GM21423 (cell line): ENCODE measurements at regions not wholly inside any gene's neighbourhood (a gene's known extent, or its start where the extent isn't known, plus 50 kb on each side); places are given as distances from the start of the nearest gene placed in this dataset.

Source experiments
- ATAC-seq: cut with Tn5 transposase; IDR thresholded peaks from one replicate; pipeline ENCODE4 v1.9.1; 2021; ENCODE audit warnings: mild to moderate bottlenecking, moderate library complexity; ENCODE audit not compliant: unreplicated experiment

DNA sequence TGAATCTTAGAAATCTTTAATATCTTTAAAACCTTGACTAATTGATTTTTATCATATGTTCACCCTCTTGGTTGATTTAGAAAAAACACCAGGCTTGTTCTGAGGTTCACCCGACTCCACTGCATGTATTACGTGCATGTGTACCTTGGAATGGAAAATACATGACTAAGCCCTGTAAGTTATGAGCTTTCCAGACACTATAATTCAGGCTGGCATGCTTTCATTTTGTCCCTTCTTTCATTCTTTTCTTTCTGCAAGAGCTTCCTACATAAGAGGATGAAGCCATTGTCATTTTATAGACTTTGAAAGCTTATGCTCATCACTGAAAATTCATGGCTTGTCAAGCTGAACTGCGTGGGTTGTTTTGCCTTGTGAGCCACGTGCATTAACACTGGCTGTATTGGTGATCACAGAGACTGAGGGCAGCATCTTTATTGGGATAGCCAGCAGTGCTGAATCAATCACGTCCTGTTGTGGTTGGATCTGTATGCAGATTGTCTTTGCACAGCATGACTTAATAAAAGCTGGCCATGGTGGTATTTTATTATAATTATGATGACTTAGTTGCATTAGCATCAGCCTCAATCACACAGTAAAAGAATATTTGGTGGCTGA lies 141.9 kb downstream of the SLIT2 start:
- ATAC-seq: no peak

DNA sequence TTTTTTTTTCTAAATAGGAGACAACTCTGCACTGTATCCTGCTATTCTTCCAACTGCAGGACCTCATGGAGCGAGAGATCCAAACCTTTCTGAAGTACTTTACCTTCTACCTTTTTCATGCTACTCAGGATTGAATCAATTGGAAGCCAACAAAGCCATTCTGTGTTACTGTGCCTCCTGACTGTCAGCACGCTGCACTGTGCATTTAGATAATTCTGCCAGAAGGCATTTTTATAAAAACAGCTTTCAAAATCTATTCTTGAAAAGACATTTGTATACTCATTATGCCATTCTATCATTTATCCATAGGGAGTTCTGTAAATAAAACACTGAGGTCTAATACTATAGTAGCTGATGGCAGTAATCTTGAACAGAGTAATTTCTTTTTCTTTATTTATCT lies 142.8 kb downstream of the SLIT2 start:
- no peak for ATAC-seq

DNA sequence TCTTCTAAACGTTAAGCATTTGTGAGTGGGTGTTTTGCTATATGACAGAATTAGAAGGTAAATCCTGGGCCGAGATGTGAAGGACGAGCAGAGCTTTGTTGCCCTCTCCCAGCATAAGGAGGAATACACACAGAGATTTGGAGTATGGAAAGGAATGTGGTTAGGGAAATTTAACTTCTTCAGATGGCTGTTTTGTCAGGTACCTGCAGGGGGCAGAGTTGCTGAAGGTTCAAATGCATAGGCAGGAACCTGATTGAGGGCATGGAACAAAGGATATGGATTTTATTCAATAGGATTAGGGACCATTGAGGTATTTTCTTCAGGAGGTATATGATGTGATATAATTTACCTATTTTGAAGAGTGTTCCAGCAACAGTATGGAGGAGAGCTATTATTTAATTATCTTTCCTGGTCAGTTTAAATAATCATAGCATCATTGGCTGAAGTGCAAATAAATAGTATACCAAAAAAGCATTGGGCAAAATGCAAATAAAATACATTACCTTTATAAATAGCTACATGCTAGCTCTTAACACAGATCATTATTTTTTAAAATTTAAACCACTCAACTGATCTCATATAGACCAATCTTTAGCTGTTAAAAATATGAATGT lies 143.6 kb downstream of the SLIT2 start:
- ATAC-seq: no peak

DNA sequence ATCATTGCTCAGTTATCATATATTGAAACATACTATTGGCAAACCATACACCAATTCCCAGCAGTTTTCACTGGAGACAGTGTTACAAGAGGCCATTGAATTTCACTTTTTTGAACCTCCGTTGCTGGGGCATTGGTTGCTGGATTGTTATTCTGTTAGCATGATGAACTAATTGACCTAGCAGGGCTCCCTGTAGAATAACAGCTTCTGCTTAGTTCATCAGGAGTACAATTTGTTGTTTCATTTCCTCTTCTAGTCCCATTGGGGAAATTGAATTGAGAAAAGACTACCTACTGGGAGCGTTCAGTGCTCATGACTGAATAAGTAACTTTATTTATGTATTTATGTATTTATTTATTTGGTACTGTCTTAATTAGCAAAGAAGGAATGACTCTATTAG lies 151.6 kb downstream of the SLIT2 start:
- ATAC-seq: no peak

DNA sequence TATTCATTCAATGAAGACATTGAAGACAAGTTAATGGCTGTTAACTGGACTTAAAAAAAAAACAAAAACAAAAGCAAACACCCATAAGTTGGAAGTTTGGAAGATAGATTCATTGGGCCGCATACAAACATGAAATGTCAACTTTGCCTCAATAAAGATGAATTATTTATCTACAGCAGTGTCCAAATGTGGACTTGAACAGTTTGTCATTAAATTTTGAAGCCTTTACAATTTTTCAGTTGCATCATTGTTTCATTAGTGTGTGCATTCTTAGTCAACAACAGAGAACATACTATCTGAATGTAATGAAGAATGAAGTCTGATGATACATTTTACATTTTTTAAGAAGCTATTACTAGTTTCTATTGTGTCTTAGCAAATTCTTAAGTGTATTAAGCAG lies 152.1 kb downstream of the SLIT2 start:
- ATAC-seq: no peak

DNA sequence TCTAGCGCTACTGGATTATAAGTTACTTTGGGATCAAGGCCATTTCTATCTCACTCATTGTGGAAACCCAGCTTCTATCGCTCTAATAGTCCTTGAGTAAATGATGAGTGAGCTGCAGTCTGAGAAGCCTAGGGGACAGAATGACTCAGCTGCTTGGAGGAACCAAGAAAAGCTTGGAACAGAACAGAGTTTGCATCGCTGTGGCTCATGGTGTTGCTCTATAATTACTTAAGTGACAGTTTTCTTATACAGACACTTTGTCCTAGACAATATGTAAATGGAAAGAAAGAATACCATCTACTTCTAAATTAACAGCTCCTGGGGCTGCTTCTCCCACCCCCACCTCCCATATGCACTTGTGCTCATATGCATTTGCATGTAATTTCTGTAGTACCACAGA lies 156.9 kb downstream of the SLIT2 start:
- no peak for ATAC-seq

DNA sequence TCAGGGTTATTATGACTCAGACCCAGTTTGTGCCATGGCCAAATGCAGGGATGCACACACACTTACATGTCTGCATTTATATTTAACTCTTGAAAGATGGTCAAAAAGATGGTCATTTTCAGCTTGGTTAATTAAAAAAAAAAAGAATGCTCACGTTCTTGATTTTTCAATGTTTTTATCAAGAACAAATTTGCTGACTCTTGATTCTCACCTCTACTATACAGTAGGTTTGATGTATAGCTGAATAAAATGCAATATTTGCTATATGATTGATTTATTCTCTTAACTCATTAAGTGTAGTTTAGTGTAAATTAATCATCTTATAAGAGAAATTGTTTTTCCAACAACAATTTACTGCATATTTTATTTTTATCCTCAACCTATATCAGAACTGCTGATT lies 160.4 kb downstream of the SLIT2 start:
- ATAC-seq: no peak

DNA sequence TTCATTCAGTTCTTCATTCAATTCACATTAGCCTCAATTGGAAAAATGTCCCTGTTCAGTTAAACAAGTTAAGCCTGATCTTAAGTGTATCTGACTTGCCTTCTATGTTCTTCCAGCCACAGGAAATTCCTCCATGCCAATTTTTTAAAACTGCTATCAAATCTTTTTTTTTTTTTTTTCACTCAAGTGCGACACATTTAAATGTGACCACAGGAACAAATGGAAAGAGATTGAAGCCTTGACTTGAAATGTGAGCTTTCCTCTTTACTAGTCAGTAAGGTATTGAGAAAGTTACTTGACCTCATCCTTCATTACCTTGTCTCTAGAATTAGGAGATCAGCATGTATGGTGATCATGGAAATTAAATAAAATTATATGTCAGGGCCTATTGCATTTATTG lies 165.1 kb downstream of the SLIT2 start:
- ATAC-seq: no peak

DNA sequence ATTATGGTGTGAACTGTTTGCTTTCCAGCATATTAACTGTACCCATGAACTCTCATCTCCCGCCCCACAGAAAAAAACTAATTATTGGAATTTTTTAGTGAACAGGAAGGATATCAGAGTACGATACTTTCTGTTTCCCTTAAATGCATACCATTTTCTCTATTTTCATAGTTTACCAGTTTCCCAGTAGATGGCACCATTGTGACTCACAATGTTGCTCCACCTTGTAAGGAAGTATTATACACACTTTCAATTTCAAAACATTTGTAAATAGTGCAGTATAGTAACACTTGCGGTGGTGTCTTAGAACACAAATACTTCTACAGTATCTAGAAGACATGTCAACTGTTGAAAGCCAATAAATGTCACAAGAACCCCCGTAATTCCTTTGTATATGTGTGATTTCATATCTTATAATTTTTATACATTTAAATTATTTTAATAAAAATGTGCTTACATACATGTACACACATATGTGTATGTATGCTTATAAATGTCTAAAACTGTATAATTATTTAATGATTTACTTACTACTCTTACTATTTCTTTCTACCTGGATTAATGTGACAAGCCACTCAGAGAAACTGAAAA lies 167.3 kb downstream of the SLIT2 start:
- peak; percentile 98 for ATAC-seq

DNA sequence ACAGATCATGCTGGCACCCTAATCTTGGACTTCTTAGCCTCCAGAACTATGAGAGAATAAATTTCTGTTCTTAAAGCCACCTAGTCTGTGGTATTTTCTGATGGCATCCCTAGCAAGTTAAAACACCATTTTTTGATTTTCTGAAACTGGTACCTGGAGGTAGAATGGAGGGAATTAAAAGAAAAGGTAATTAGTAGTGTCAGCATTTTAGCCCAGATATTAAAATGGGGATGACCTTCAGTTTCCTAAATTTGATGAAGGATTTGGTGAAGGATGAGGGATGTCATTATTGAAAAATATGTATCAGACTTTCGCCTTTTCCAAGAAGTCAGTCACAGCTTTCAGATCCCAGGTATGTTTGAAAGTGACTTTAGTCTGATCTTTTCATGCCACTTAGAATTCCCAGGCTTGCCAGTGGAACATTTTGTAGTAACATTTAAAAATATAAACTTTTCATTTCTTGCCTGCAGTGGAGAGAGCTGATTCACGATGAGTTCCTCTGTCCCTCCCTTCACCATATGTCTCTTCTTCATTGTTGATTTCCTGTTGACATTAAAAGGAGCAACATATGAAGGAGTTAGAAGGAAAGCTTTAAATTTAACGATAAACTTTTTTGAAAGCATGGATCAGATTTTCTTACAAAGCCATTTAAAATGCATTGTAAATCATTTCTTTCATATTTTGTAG lies 169.4 kb downstream of the SLIT2 start:
- no peak for ATAC-seq

DNA sequence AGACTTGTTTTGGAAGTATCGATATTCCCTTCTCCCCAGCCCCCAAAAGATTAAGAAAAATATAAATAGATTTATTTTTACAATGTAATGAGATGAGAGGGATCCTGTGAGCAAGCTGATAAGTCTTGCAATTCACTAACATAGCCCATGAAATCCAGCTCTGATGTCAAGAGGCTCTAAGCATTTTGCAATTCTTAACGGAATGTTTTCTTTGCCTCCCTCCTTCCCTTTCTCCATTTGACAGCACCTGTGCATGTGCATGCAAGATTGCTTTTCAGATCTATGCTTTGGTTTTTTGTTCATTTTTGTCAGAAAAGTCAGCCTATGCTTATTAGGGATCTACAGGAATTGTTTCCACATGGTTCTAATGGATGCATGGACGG lies 169.9 kb downstream of the SLIT2 start:
- no peak for ATAC-seq

DNA sequence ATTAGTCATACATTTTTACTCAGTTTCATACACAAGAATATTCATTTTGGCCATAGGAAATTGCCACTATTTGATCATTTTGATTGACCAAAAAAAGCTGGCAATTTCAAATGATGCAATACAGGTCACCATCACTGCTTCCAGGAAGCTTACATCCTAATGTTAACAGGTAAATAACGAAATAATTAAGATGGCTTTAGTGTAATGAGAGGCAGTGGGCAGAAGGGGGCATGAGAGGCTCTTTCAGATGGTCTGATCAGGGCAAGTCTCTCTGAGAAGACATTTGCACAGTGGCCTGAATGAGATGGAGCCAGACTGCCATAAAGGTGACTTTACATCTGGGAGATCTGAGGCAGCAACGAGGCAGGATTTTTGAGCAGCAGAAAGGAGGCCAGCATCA lies 170.7 kb downstream of the SLIT2 start:
- ATAC-seq: peak; percentile 67

DNA sequence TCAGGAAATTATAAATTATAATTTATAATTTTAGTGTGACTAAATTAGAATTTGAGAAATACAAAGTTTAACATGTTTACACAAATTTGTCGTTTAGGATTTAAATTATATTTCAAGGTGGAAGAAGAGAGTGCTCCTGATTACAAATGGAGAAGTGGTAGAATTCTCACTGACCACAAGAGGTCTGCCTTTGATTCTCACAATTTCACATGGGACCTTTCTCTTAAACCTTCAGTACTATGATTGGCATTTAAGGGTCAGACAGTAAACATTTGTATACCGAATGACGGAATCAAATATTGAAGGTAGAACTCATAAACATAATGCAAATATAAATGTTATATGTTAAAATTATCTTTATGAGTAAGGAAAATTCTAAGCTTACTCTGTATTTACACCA lies 171.7 kb downstream of the SLIT2 start:
- ATAC-seq: no peak

DNA sequence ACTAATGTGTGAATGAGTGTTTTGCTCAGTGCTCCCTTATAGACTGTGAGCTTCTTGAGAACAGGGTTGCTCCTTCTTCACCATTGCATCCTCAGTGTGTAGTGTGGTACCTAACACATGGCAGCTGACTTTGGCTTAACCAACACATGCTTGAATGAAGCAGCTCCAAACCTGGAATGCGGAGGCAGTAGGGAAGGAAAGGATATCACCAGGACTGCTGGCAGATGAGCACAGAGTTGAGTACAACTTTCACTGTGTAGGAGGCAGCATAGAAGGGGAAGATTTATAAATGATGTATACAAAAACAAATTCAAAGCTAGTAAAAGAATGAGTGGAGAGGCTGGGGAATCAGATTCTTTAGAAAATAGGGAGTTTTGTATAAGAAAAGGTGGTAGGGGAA lies 174.3 kb downstream of the SLIT2 start:
- ATAC-seq: no peak

DNA sequence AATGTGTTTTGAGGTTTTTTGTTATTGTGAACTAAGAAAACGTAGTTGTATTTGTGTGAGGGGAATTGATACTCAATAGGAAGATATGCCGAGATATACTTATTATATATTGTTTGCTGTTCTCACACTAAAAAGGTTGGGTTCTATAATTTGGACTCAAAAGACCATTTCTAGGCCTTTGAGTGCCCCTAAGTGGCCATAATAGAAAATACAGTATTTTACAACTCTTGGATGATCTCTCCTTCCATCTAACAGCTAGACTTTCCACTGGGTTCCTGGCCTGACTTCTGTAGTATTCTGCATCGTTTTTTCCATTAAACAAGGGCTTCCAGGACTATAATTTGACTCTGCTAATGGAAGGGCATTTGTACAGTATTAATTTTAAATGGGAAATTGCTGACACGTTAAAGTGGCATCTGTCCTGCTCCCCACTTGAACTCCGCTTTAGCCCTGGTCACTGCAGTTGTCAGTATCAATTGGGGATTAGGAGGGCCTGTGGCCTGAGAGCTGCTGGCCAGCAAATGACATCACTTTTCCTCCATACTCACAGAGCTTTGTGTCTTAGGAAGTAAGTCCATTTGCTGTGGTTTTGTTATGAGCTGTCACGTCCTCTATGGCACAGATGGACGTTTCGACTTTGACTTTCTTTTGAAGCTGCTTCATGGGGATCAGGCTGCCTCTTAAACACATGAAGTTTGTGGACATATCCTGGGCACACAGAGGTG lies 176.9 kb downstream of the SLIT2 start:
- ATAC-seq: no peak

DNA sequence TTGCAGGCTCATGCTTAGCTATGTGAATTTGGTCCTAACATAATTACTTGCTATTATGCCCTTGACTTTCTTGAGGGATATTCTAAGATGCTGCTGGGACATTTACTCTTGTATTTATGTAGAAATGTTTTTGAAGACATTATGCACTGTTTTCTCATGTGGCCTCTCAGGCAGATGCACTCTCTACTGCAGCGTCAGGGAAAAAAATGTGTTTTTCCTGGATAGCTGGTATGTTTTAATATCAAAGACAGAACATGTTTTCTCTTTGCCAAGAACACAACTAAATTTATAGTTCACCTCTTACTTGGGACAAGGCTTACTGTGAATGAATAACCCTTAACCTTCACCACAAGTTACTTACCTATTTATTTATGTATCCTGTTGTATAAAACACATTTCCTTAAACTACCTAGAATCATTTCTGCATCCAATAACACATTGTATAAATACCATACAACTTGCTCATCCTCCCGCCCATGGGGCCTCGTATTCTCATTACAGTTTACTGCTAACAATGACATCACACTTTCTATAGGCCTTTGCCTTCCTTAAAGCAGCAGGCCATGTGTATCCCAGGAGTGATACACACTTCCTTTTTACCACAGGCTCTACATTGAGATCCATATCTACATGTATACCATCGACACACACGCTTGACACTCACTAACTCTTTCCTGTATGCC lies 178.7 kb downstream of the SLIT2 start:
- ATAC-seq: no peak

DNA sequence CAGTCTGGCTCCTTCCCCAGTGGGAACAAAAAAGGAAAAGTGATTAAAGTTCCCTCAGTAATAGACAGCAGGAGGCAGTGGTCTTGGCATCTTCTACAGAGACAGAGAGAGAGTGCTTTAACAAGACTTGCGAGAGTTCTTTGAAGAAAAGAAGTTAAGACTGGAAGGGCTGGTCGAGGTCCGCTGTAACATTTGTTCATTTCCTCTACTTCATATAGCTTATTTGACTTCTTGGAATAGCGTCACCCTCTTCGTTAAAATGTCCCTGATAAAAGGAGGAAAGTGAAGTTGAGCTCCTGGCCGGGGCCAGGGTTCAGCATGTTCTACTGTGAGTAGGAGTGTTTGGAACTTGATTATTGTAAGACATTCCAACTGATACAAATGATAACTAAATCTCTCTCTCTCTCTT lies 179.8 kb downstream of the SLIT2 start:
- ATAC-seq: no peak

DNA sequence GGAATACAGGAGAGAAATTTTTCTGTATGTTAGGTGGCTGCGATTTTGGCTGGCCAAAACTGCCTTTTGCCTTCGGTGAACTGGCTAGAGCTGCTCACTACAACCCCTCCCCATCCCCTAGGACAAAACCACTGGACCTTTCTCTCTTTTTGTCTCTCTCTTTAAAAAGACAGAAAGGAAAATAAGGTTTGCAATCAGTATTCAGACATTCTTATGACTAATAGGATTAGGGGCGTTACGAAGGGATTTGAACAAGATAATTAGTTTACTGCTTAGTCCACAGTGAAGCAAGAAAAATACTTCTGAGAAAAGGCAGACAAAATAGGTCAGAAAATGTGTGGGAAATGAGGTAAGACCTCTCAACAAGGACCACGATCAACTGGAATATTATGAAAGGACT lies 180.4 kb downstream of the SLIT2 start:
- ATAC-seq: no peak

DNA sequence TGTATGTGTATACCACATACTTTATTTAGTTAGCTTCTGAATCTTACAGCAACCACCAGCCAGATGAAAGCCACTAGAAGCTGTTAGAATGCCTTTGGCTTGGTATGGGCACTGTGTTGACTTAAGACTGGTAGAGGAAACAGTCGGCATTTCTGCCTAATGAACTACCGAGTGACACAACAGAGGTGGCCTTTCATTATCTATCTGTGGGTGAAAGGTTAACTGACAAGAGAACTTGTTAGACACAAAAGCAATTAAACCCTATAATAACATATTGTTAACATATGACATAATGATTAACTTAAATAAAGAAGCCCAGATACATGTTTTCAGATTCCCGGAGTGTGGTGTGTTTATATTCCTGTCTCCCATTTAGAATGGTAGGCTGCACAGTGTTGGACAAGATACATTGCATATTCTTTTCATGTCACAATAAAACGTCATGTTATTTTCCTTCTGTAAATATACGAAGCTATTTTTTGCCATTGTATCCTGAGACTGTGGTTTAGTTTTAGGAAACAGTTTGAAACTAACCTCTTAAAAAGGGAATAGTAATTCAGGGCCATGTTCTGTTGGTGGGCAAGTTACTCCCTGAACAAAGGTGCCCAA lies 181.5 kb downstream of the SLIT2 start:
- ATAC-seq: no peak

DNA sequence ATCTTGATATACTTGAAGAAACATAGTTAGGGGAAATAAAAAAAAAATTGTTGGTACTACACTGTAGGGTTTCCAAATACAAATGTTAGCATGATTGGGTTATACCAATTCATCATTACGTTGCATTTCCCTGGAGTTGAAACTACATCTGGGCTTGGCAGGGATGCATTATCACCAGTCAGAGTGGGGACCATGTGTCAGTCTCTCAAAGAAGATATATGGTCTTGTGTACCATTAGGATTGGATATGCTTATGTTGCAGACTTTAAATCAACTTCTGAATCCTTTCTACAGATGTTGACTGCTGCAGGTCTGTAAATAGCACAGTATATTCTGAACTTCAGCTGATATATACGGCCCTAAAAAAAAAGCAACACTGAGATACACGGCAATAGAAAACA lies 188.5 kb downstream of the SLIT2 start:
- ATAC-seq: no peak
